H1 (cell line): ENCODE measurements at regions not wholly inside any gene's neighbourhood (a gene's known extent, or its start where the extent isn't known, plus 50 kb on each side); places are given as distances from the start of the nearest gene placed in this dataset.

Experiments
- CTCF ChIA-PET: fragments of 300-600 bp; sonication (Branson Sonifier 250); formaldehyde crosslinking; loops from one replicate; lab custom pipeline; 2021; ENCODE audit not compliant: partially characterized antibody; lab: Charles Lee
- POLR2A ChIA-PET: fragments of 300-600 bp; sonication (Branson Sonifier 250); formaldehyde crosslinking; loops from one replicate; lab custom pipeline; 2021; ENCODE audit warnings: inconsistent platforms; ENCODE audit not compliant: partially characterized antibody; lab: Charles Lee
- DNase-seq, 2 experiments: peaks; one replicate each; pipeline versions ENCODE4 v3.0.0 to v3.0.0-alpha.2; 2010 to 2022; ENCODE audit warnings: low spot score in 2 of 2, low read depth in 1 of 2, mixed read lengths in 1 of 2
- FAIRE-seq: peaks from 2 replicates; lab custom pipeline; 2011; peaks lifted over from hg19 to GRCh38; lab: Jason Lieb, UNC
- H2AFZ ChIP-seq: 2 replicates; pipeline ENCODE4 v1.8.1; 2012; ENCODE audit warnings: low read length, inconsistent platforms
- H2AK5ac ChIP-seq: 2 replicates; pipeline ENCODE4 v1.6.1; 2013; ENCODE audit warnings: low read depth, low read length
- H2BK120ac ChIP-seq: replicated peaks from 2 replicates; pipeline ENCODE3; 2013; ENCODE audit warnings: low read depth, low read length, inconsistent platforms
- H2BK12ac ChIP-seq: 2 replicates; pipeline ENCODE4 v1.6.1; 2013; ENCODE audit warnings: low read depth, low read length
- H2BK15ac ChIP-seq: 2 replicates; pipeline ENCODE4 v1.6.1; 2013; ENCODE audit warnings: low read length
- H2BK20ac ChIP-seq: 2 replicates; pipeline ENCODE4 v1.6.1; 2013; ENCODE audit warnings: low read length
- H2BK5ac ChIP-seq: 2 replicates; pipeline ENCODE4 v1.6.1; 2013; ENCODE audit warnings: low read depth, low read length
- H3K14ac ChIP-seq: 2 replicates; pipeline ENCODE4 v1.6.1; 2013; ENCODE audit warnings: inconsistent platforms; ENCODE audit not compliant: insufficient read length
- H3K18ac ChIP-seq: 2 replicates; pipeline ENCODE4 v1.6.1; 2013; ENCODE audit warnings: low read length; ENCODE audit errors: extremely low read depth
- H3K23ac ChIP-seq: 2 replicates; pipeline ENCODE4 v1.6.1; 2013; ENCODE audit warnings: inconsistent platforms; ENCODE audit not compliant: insufficient read length
- H3K23me2 ChIP-seq: 2 replicates; pipeline ENCODE4 v1.6.1; 2013; ENCODE audit warnings: low read depth, low read length
- H3K27ac ChIP-seq: 2 replicates; pipeline ENCODE4 v1.6.1; 2011; ENCODE audit warnings: low read depth, low read length, inconsistent platforms
- H3K27me3 ChIP-seq, 4 experiments: replicated peaks in 1 of 4; 1 replicate in 1 of 4; 2 replicates in 3 of 4; pipeline versions ENCODE4 v1.6.1 to v1.8.1; 2011 to 2013; ENCODE audit warnings: low read length in 3 of 4, mild to moderate bottlenecking in 3 of 4, inconsistent platforms in 2 of 4, mixed read lengths in 2 of 4, moderate library complexity in 1 of 4; ENCODE audit not compliant: control insufficient read depth in 3 of 4, insufficient read depth in 3 of 4; ENCODE audit errors: extremely low read depth in 1 of 4
- H3K36me3 ChIP-seq, 4 experiments: 2 replicates each; pipeline versions ENCODE4 v1.6.1 to v1.8.1; 2011 to 2013; ENCODE audit warnings: mild to moderate bottlenecking in 4 of 4, low read length in 3 of 4, moderate library complexity in 2 of 4, control low read depth in 1 of 4, inconsistent platforms in 1 of 4; ENCODE audit not compliant: insufficient read depth in 4 of 4, control insufficient read depth in 2 of 4
- H3K4ac ChIP-seq: replicated peaks from 2 replicates; pipeline ENCODE3; 2013; ENCODE audit warnings: low read length, low read depth, mixed read lengths, inconsistent platforms; ENCODE audit not compliant: insufficient read length
- H3K4me1 ChIP-seq, 4 experiments: replicated peaks in 1 of 4; 1 replicate in 1 of 4; 2 replicates in 3 of 4; pipeline versions ENCODE4 v1.6.1 to v1.8.1; 2011 to 2013; ENCODE audit warnings: low read length in 3 of 4, inconsistent platforms in 2 of 4, mixed read lengths in 1 of 4; ENCODE audit not compliant: insufficient read depth in 4 of 4, control insufficient read depth in 3 of 4
- H3K4me2 ChIP-seq, 2 experiments: 2 replicates each; pipeline versions ENCODE4 v1.6.1 to v1.8.1; 2011 to 2013; ENCODE audit warnings: low read depth in 2 of 2, low read length in 2 of 2, control low read depth in 1 of 2, inconsistent platforms in 1 of 2, mild to moderate bottlenecking in 1 of 2; ENCODE audit not compliant: insufficient read depth in 1 of 2
- H3K4me3 ChIP-seq, 4 experiments: fragments of 200-600, 300-600 bp in 1 of 4; sonication (generic), shearing (Covaris generic), sonication (Bioruptor Twin) in 1 of 4; 2 replicates each; pipeline versions ENCODE4 v1.5.1 to v1.8.1; 2011 to 2016; ENCODE audit warnings: low read length in 4 of 4, low read depth in 3 of 4, control low read depth in 2 of 4, inconsistent platforms in 2 of 4, mild to moderate bottlenecking in 2 of 4, mixed read lengths in 1 of 4, moderate library complexity in 1 of 4; ENCODE audit not compliant: insufficient read depth in 2 of 4; ENCODE audit errors: extremely low read depth in 1 of 4
- H3K56ac ChIP-seq: replicated peaks from 2 replicates; pipeline ENCODE3; 2013; ENCODE audit warnings: low read depth, mild to moderate bottlenecking, mixed read lengths, low read length, inconsistent platforms; ENCODE audit not compliant: insufficient read length
- H3K79me1 ChIP-seq: 2 replicates; pipeline ENCODE4 v1.6.1; 2013; ENCODE audit warnings: low read depth, low read length, control low read depth
- H3K79me2 ChIP-seq, 2 experiments: 2 replicates each; pipeline versions ENCODE4 v1.6.1 to v1.8.1; 2012 to 2013; ENCODE audit warnings: low read length in 2 of 2, mild to moderate bottlenecking in 2 of 2, inconsistent platforms in 1 of 2; ENCODE audit not compliant: insufficient read depth in 2 of 2, control insufficient read depth in 1 of 2
- H3K9ac ChIP-seq, 4 experiments: replicated peaks in 1 of 4; 1 replicate in 1 of 4; 2 replicates in 3 of 4; pipeline versions ENCODE4 v1.6.1 to v1.8.1; 2011 to 2013; ENCODE audit warnings: low read depth in 3 of 4, low read length in 3 of 4, control low read depth in 2 of 4, mild to moderate bottlenecking in 2 of 4, moderate library complexity in 2 of 4, inconsistent platforms in 1 of 4; ENCODE audit errors: extremely low read depth in 1 of 4
- H3K9me3 ChIP-seq, 2 experiments: 2 replicates each; pipeline versions ENCODE4 v1.6.1 to v1.8.1; 2012 to 2013; ENCODE audit warnings: mild to moderate bottlenecking in 2 of 2, moderate library complexity in 2 of 2, control low read depth in 1 of 2, inconsistent platforms in 1 of 2, low read depth in 1 of 2, low read length in 1 of 2, mixed read lengths in 1 of 2; ENCODE audit not compliant: insufficient read depth in 2 of 2
- H4K20me1 ChIP-seq, 2 experiments: replicated peaks in 1 of 2; 2 replicates each; pipeline versions ENCODE3 to v1.8.1; 2011 to 2013; ENCODE audit warnings: inconsistent platforms in 2 of 2, low read length in 2 of 2, mild to moderate bottlenecking in 1 of 2; ENCODE audit not compliant: insufficient read depth in 2 of 2, control insufficient read depth in 1 of 2
- H4K5ac ChIP-seq: 2 replicates; pipeline ENCODE4 v1.6.1; 2013; ENCODE audit warnings: low read length, low read depth, mixed read lengths, inconsistent platforms; ENCODE audit not compliant: insufficient read length
- H4K8ac ChIP-seq: 2 replicates; pipeline ENCODE4 v1.8.0; 2013; ENCODE audit warnings: mild to moderate bottlenecking, moderate library complexity, low read length, inconsistent platforms; ENCODE audit not compliant: insufficient read depth; ENCODE audit errors: extremely low read depth
- H4K91ac ChIP-seq: replicated peaks from 2 replicates; pipeline ENCODE3; 2013; ENCODE audit warnings: low read length, mixed read lengths, inconsistent platforms; ENCODE audit not compliant: insufficient read length
- CEBPB ChIP-seq: IDR thresholded peaks from 2 replicates; pipeline ENCODE4 v1.6.1; 2012; ENCODE audit warnings: low read depth, low read length
- CHD2 ChIP-seq: IDR thresholded peaks from 2 replicates; pipeline ENCODE4 v1.6.1; 2012; ENCODE audit warnings: low read length, improper control_type of control experiment
- EZH2 ChIP-seq: fragments of 200-600 bp; sonication (generic); IDR thresholded peaks from 2 replicates; pipeline ENCODE4 v1.7.1; 2012; ENCODE audit warnings: low read depth, mild to moderate bottlenecking, moderate library complexity, low read length, inconsistent platforms; ENCODE audit not compliant: severe bottlenecking
- GTF2F1 ChIP-seq: IDR thresholded peaks from 2 replicates; pipeline ENCODE4 v1.6.1; 2012; ENCODE audit warnings: low read depth, low read length, improper control_type of control experiment, borderline replicate concordance
- MAFK ChIP-seq: IDR thresholded peaks from 2 replicates; pipeline ENCODE4 v1.6.1; 2012; ENCODE audit warnings: low read depth, mild to moderate bottlenecking, improper control_type of control experiment, low read length
- PHF8 ChIP-seq: fragments of 200-600 bp; sonication (generic); conservative IDR thresholded peaks from 2 replicates; pipeline ENCODE4 v1.7.1; 2012; ENCODE audit warnings: low read depth, mild to moderate bottlenecking, inconsistent platforms, low read length, moderate library complexity
- POLR2A ChIP-seq, 2 experiments: IDR thresholded peaks; 1 replicate in 1 of 2; 2 replicates in 1 of 2; pipeline ENCODE4 v1.6.1; 2011; ENCODE audit warnings: low read depth in 2 of 2, low read length in 2 of 2, mild to moderate bottlenecking in 2 of 2; ENCODE audit errors: control extremely low read depth in 1 of 2
- SIN3A ChIP-seq, 2 experiments: IDR thresholded peaks in 1 of 2; conservative IDR thresholded peaks in 1 of 2; 2 replicates each; pipeline ENCODE4 v1.6.1; 2011 to 2012; ENCODE audit warnings: low read length in 2 of 2, improper control_type of control experiment in 1 of 2, low read depth in 1 of 2, mild to moderate bottlenecking in 1 of 2
- SIRT6 ChIP-seq: IDR thresholded peaks from one replicate; pipeline ENCODE4 v1.7.1; 2012; ENCODE audit warnings: low read length, inconsistent platforms
- TAF7 ChIP-seq: optimal IDR thresholded peaks from 2 replicates; pipeline ENCODE3; 2011; ENCODE audit warnings: low read depth, mild to moderate bottlenecking, inconsistent platforms, low read length, moderate library complexity, borderline replicate concordance
- TBP ChIP-seq: IDR thresholded peaks from 2 replicates; pipeline ENCODE4 v1.6.1; 2011; ENCODE audit warnings: low read depth, low read length, improper control_type of control experiment
- USF2 ChIP-seq: IDR thresholded peaks from 2 replicates; pipeline ENCODE4 v1.6.1; 2011; ENCODE audit warnings: low read length, improper control_type of control experiment
- ZNF274 ChIP-seq: IDR thresholded peaks from 2 replicates; pipeline ENCODE4 v1.7.0; 2012; ENCODE audit warnings: low read length, borderline replicate concordance; ENCODE audit errors: extremely low read depth
- whole genome bisulfite sequencing, 2 experiments: shearing (Covaris generic) in 1 of 2; methylation state at CpG; one replicate each; pipeline versions ENCODE4 v1.1.6 to v1.1.7; 2013 to 2015; ENCODE audit warnings: low lambda C conversion rate in 2 of 2, mixed read lengths in 2 of 2, inconsistent platforms in 1 of 2, low coverage in 1 of 2, missing lambda C conversion rate in 1 of 2; ENCODE audit not compliant: insufficient replicate concordance in 2 of 2, insufficient coverage in 1 of 2, insufficient read length in 1 of 2; ENCODE audit errors: extremely low coverage in 1 of 2, missing lambda C conversion rate in 1 of 2; 5-methylcytosine and 5-hydroxymethylcytosine counted together

GRCh38 chr5:77923666-77924065, 147.5 kb upstream of the TBCA start:
- no peak overlapping the region for H3K23ac ChIP-seq
- no peak overlapping the region for H3K27ac ChIP-seq
- H3K4me2 ChIP-seq, result peak overlapping the region; percentile 52 to 69; a peak in 3 of 4 replicates
- 0 out of 2 replicates have a peak overlapping the region, but pooled peaks have one; percentile 27 for H2BK20ac ChIP-seq
- no peak overlapping the region for H3K4ac ChIP-seq
- H2BK5ac ChIP-seq, result no peak overlapping the region
- no peaks in the 10 kb centered on the region for H3K27me3 ChIP-seq
- H3K9me3 ChIP-seq, result no peaks in the 10 kb centered on the region
- ChIA-PET POLR2A (interaction anchor here (2.4 kb wide), 1 partner anchor 15 kb away, joined by 8 read pairs; no protein-coding TSS in a partner anchor), CTCF (interaction anchor here (0.7 to 1.5 kb wide), 3 partner anchors 18 to 53 kb away, joined by 3 read pairs; no protein-coding TSS in a partner anchor)
- H3K18ac ChIP-seq, result no peak overlapping the region
- no peak overlapping the region for H3K56ac ChIP-seq
- DNase-seq (no peak), FAIRE-seq (no peak)
- no peak overlapping the region for H3K9ac ChIP-seq
- no peaks in the 10 kb centered on the region for H3K79me2 ChIP-seq
- no peak overlapping the region for H2AK5ac ChIP-seq
- H3K14ac ChIP-seq, result no peak overlapping the region
- no peak overlapping the region for H4K8ac ChIP-seq
- H3K4me3 ChIP-seq, result peak overlapping the region in 1 of 4 experiments; percentile 28; a peak in 1 of 8 replicates
- H3K4me1 ChIP-seq, result peaks cover 3 to 6% (median 5%) of the 10 kb centered on the region in 4 experiments; a peak in 4 of 7 replicates
- H3K23me2 ChIP-seq, result no peaks in the 10 kb centered on the region; the same call in 1 of the 2 replicates
- H3K36me3 ChIP-seq, result no peaks in the 10 kb centered on the region
- H2AFZ ChIP-seq, result peak overlapping the region; percentile 78; the same call in 1 of the 2 replicates
- H3K79me1 ChIP-seq, result no peaks in the 10 kb centered on the region
- no peak overlapping the region for H2BK120ac ChIP-seq
- H2BK12ac ChIP-seq, result no peak overlapping the region
- no peak overlapping the region for H2BK15ac ChIP-seq
- WGBS, 2 experiments, result 73% methylated on average over 4 of the region's 4 CpGs; no CpG with 5 or more reads in 1 of the 2 experiments
- H4K5ac ChIP-seq, result no peak overlapping the region
- no peaks in the 10 kb centered on the region for H4K20me1 ChIP-seq
- no peak overlapping the region for H4K91ac ChIP-seq
- TF ChIP-seq SIN3A (conservative IDR thresholded peaks at IDR 0.05 in 1 of 2, IDR thresholded peaks at IDR 0.05 in 1 of 2; ENCODE audit: low read depth in 1 of 2, low read length in 2 of 2) (no peak), MAFK (no peak), TBP (no peak), EZH2 (no peak), CEBPB (no peak), TAF7 (no peak), CHD2 (no peak), USF2 (no peak), ZNF274 (no peak), PHF8 (no peak), GTF2F1 (no peak), SIRT6 (no peak), POLR2A (IDR thresholded peaks at IDR 0.05; ENCODE audit: control extremely low read depth in 1 of 2, low read depth in 2 of 2, low read length in 2 of 2) (no peak)
